ENCODE measurements at regions not wholly inside any gene's neighbourhood (a gene's known extent, or its start where the extent isn't known, plus 50 kb on each side); places are given as distances from the start of the nearest gene placed in this dataset.

- Histone ChIP-seq H3K27ac (no peak overlapping the region), H3K4me1 (no peaks in the 10 kb centered on the region), H3K27me3 (ENCODE audit: insufficient read depth in 3 of 3, low read length in 2 of 3) (no peaks in the 10 kb centered on the region), H3K36me3 (ENCODE audit: insufficient read depth in 1 of 2, low read depth in 1 of 2) (no peaks in the 10 kb centered on the region), H3K9me3 (no peaks in the 10 kb centered on the region), H3K4me3 (no peak overlapping the region)
- TF ChIP-seq CTCF (IDR thresholded peaks at IDR 0.05), result no peak
- DNase-seq (no peak), ATAC-seq (no peak)
- intact Hi-C loops (cut with DNase I), result no loop called here
- 38 to 50% (median 43%) methylated on average over 7 of the region's 7 CpGs for WGBS, 3 donors
Observed at GRCh38 chr6:81326881-81327561, 425.5 kb downstream of the TENT5A start.

GRCh38 chr6:81309811-81310210 is 442.7 kb downstream of the TENT5A start:
- no peaks in the 10 kb centered on the region for H3K4me1 ChIP-seq
- H3K4me3 ChIP-seq, result no peak overlapping the region
- DNase-seq (no peak), ATAC-seq (no peak)
- no peaks in the 10 kb centered on the region for H3K27me3 ChIP-seq (ENCODE audit: insufficient read depth in 3 of 3, low read length in 2 of 3)
- no peak overlapping the region for H3K27ac ChIP-seq
- 88 to 90% (median 88%) methylated on average over 2 of the region's 2 CpGs for WGBS, 3 donors
- H3K36me3 ChIP-seq (ENCODE audit: insufficient read depth in 1 of 2, low read depth in 1 of 2), result no peaks in the 10 kb centered on the region
- intact Hi-C loops (cut with DNase I), result no loop called here
- no peak for TF ChIP-seq CTCF (IDR thresholded peaks at IDR 0.05)
- no peaks in the 10 kb centered on the region for H3K9me3 ChIP-seq

- 80 to 87% (median 85%) methylated on average over 6 of the region's 6 CpGs for WGBS, 3 donors
- H3K27ac ChIP-seq, result no peak overlapping the region
- no peak for ATAC-seq
- H3K27me3 ChIP-seq (ENCODE audit: insufficient read depth in 3 of 3, low read length in 2 of 3), result no peaks in the 10 kb centered on the region
- no peak for DNase-seq
- no peaks in the 10 kb centered on the region for H3K4me1 ChIP-seq
- H3K9me3 ChIP-seq, result no peaks in the 10 kb centered on the region
- H3K36me3 ChIP-seq (ENCODE audit: insufficient read depth in 1 of 2, low read depth in 1 of 2), result no peaks in the 10 kb centered on the region
- no peak overlapping the region for H3K4me3 ChIP-seq
- intact Hi-C loops (cut with DNase I), result no loop called here
- no peak for TF ChIP-seq CTCF (IDR thresholded peaks at IDR 0.05)
Observed at GRCh38 chr6:81308577-81309279, 443.8 kb downstream of the TENT5A start.

- intact Hi-C loops (cut with DNase I), result no loop called here
- no peaks in the 10 kb centered on the region for H3K4me1 ChIP-seq
Observed at GRCh38 chr6:81307651-81308214, 444.7 kb downstream of the TENT5A start.

More at GRCh38 chr6:81307651-81308214, 444.7 kb downstream of the TENT5A start:
- Histone ChIP-seq H3K36me3 (ENCODE audit: insufficient read depth in 1 of 2, low read depth in 1 of 2) (no peaks in the 10 kb centered on the region), H3K9me3 (no peaks in the 10 kb centered on the region), H3K4me3 (no peak overlapping the region), H3K27me3 (ENCODE audit: insufficient read depth in 3 of 3, low read length in 2 of 3) (no peaks in the 10 kb centered on the region), H3K27ac (no peak overlapping the region)
- ATAC-seq (no peak), DNase-seq (no peak)
- 61 to 75% (median 69%) methylated on average over 4 of the region's 4 CpGs for WGBS, 3 donors
- TF ChIP-seq CTCF (IDR thresholded peaks at IDR 0.05), result no peak

All from psoas muscle (tissue), 7 donors.